Fibroblast of gingiva (primary cell): ENCODE measurements at regions not wholly inside any gene's neighbourhood (a gene's known extent, or its start where the extent isn't known, plus 50 kb on each side); places are given as distances from the start of the nearest gene placed in this dataset.
"Not testable (repeated sequence)": the region's sequence is repeated elsewhere in the genome, so short reads cannot be mapped to it uniquely, and the experiment has no call there.

ENCODE experiments used
- DNase-seq: peaks from one replicate; pipeline ENCODE4 v3.0.0-alpha.2; 2011; ENCODE audit warnings: low read depth

GRCh38 chr10:9911488-9911887 is 1106.2 kb upstream of the CELF2 start:
- DNase-seq: no peak

GRCh38 chr10:9913876-9914514 is 1103.7 kb upstream of the CELF2 start:
- no peak for DNase-seq

- DNase-seq: no peak
Observed at GRCh38 chr10:9921544-9921943, 1096.1 kb upstream of the CELF2 start.

GRCh38 chr10:9922126-9922870 is 1095.4 kb upstream of the CELF2 start:
- DNase-seq: no peak

- no peak for DNase-seq
Observed at GRCh38 chr10:9926003-9926402, 1091.7 kb upstream of the CELF2 start.

- DNase-seq: no peak
Observed at GRCh38 chr10:9926881-9927280, 1090.8 kb upstream of the CELF2 start.

GRCh38 chr10:9939716-9940115 is 1078.0 kb upstream of the CELF2 start:
- DNase-seq: no peak

- no peak for DNase-seq
Observed at GRCh38 chr10:9944690-9945089, 1073.0 kb upstream of the CELF2 start.

GRCh38 chr10:9950070-9950469 is 1067.6 kb upstream of the CELF2 start:
- DNase-seq: no peak

GRCh38 chr10:9951481-9952257 is 1066.0 kb upstream of the CELF2 start:
- no peak for DNase-seq

- DNase-seq: no peak
Observed at GRCh38 chr10:9957351-9957750, 1060.3 kb upstream of the CELF2 start.

GRCh38 chr10:9957876-9958275 is 1059.8 kb upstream of the CELF2 start:
- DNase-seq: not testable (repeated sequence)

GRCh38 chr10:9965341-9965740 is 1052.3 kb upstream of the CELF2 start:
- DNase-seq: no peak

GRCh38 chr10:9986786-9987185 is 1030.9 kb upstream of the CELF2 start:
- DNase-seq: no peak

- DNase-seq: no peak
Observed at GRCh38 chr10:9987197-9987596, 1030.5 kb upstream of the CELF2 start.

GRCh38 chr10:9992661-9993060 is 1025.0 kb upstream of the CELF2 start:
- no peak for DNase-seq

GRCh38 chr10:9994131-9994530 is 1023.5 kb upstream of the CELF2 start:
- DNase-seq: no peak

- DNase-seq: no peak
Observed at GRCh38 chr10:9999627-10000026, 1018.0 kb upstream of the CELF2 start.

GRCh38 chr10:10007957-10008356 is 1009.7 kb upstream of the CELF2 start:
- no peak for DNase-seq

- no peak for DNase-seq
Observed at GRCh38 chr10:10010397-10010796, 1007.3 kb upstream of the CELF2 start.

GRCh38 chr10:10014846-10015245 is 1002.8 kb upstream of the CELF2 start:
- no peak for DNase-seq

GRCh38 chr10:10017716-10018115 is 1000.0 kb upstream of the CELF2 start:
- DNase-seq: no peak

GRCh38 chr10:10020945-10021344 is 996.7 kb upstream of the CELF2 start:
- no peak for DNase-seq
